ENCODE measurements at regions not wholly inside any gene's neighbourhood (a gene's known extent, or its start where the extent isn't known, plus 50 kb on each side); places are given as distances from the start of the nearest gene placed in this dataset.

- H3K27ac ChIP-seq (ENCODE audit: low read depth): no peak overlapping the region
- Mint-ChIP-seq H3K27me3 (ENCODE audit: insufficient read depth, low read depth, poor library complexity) (peaks cover 2% of the 10 kb centered on the region), H3K4me3 (no peak overlapping the region), H3K9me3 (peaks cover 7% of the 10 kb centered on the region), H3K36me3 (ENCODE audit: low read depth) (peaks cover 10% of the 10 kb centered on the region), H3K27ac (no peak overlapping the region), H3K4me1 (no peaks in the 10 kb centered on the region; the same call in 2 of the 3 replicates)
- no peak for ATAC-seq
- H3K79me2 ChIP-seq (replicated peaks; ENCODE audit: insufficient read depth): no peaks in the 10 kb centered on the region
- peaks cover 10% of the 10 kb centered on the region; the same call in 1 of the 2 replicates for H3K9me2 ChIP-seq (ENCODE audit: insufficient read depth)
- H2AFZ ChIP-seq: no peak overlapping the region
- no peak overlapping the region for H3K4me2 ChIP-seq
- H3K36me3 ChIP-seq (ENCODE audit: insufficient read depth): no peaks in the 10 kb centered on the region
- no peak for TF ChIP-seq EZH2phosphoT487 (IDR thresholded peaks at IDR 0.05; ENCODE audit: unreplicated experiment)
- no peak for TF ChIP-seq STAT1 (IDR thresholded peaks at IDR 0.05; ENCODE audit: unreplicated experiment)
- TF ChIP-seq, protein P1, sequence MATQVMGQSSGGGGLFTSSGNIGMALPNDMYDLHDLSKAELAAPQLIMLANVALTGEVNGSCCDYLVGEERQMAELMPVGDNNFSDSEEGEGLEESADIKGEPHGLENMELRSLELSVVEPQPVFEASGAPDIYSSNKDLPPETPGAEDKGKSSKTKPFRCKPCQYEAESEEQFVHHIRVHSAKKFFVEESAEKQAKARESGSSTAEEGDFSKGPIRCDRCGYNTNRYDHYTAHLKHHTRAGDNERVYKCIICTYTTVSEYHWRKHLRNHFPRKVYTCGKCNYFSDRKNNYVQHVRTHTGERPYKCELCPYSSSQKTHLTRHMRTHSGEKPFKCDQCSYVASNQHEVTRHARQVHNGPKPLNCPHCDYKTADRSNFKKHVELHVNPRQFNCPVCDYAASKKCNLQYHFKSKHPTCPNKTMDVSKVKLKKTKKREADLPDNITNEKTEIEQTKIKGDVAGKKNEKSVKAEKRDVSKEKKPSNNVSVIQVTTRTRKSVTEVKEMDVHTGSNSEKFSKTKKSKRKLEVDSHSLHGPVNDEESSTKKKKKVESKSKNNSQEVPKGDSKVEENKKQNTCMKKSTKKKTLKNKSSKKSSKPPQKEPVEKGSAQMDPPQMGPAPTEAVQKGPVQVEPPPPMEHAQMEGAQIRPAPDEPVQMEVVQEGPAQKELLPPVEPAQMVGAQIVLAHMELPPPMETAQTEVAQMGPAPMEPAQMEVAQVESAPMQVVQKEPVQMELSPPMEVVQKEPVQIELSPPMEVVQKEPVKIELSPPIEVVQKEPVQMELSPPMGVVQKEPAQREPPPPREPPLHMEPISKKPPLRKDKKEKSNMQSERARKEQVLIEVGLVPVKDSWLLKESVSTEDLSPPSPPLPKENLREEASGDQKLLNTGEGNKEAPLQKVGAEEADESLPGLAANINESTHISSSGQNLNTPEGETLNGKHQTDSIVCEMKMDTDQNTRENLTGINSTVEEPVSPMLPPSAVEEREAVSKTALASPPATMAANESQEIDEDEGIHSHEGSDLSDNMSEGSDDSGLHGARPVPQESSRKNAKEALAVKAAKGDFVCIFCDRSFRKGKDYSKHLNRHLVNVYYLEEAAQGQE (IDR thresholded peaks at IDR 0.05; ENCODE audit: unreplicated experiment): no peak
- no peak for TF ChIP-seq CTCF (conservative IDR thresholded peaks at IDR 0.05; ENCODE audit: low read depth in 2 of 2)
- TF ChIP-seq ZNF462 (CRISPR knock-in tag; IDR thresholded peaks at IDR 0.05): no peak
- no peak for TF ChIP-seq POLR2AphosphoS5 (IDR thresholded peaks at IDR 0.05; ENCODE audit: low read depth)
- TF ChIP-seq ZNF114 (CRISPR knock-in tag; IDR thresholded peaks at IDR 0.05): no peak
- no peak for TF ChIP-seq NANOG (IDR thresholded peaks at IDR 0.05; ENCODE audit: borderline replicate concordance)
- no peak for TF ChIP-seq EZH2 (IDR thresholded peaks at IDR 0.05; ENCODE audit: low read depth, unreplicated experiment)
- no peak for TF ChIP-seq ZNF331 (CRISPR knock-in tag; IDR thresholded peaks at IDR 0.05; ENCODE audit: low read depth)
- no peak for TF ChIP-seq JUNB (IDR thresholded peaks at IDR 0.05; ENCODE audit: unreplicated experiment)
- no peak for TF ChIP-seq CREB1 (CRISPR knock-in tag; IDR thresholded peaks at IDR 0.05; ENCODE audit: low read depth)
- TF ChIP-seq ETS1 (IDR thresholded peaks at IDR 0.05): no peak
- no peaks in the 10 kb centered on the region for H3K27me3 ChIP-seq (ENCODE audit: insufficient read depth)
- no peak for DNase-seq (ENCODE audit: low spot score)
- no peak overlapping the region for H3K4me3 ChIP-seq
- no peaks in the 10 kb centered on the region for H4K20me1 ChIP-seq (replicated peaks; ENCODE audit: insufficient read depth)
- H3K4me1 ChIP-seq (ENCODE audit: insufficient read depth): no peaks in the 10 kb centered on the region
- H3F3A ChIP-seq (replicated peaks; ENCODE audit: low read depth): no peaks in the 10 kb centered on the region
Observed at GRCh38 chr5:107753427-107753826, 82.7 kb upstream of the EFNA5 start.
